ENCODE measurements at regions not wholly inside any gene's neighbourhood (a gene's known extent, or its start where the extent isn't known, plus 50 kb on each side); places are given as distances from the start of the nearest gene placed in this dataset.

DNA sequence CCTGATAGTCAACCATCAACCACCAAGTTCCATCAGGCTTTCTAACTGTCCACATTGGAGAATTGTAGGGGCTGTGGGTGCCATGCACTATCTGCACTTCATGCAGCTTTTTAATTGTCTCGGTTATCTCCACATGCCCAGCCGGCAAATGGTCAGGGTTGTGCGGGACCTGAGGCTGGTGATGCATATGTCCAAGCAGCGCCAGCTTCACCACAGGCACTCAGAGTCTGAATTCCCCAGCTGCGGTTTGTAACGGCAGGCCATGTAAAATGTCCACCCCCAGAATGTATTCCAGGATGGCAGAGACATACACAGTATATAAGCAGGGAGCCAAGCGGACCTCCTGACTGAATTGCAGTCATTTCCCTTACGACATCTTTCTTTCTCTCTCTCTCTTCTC is 435.6 kb downstream of the DYNC2H1 start:
- no peak overlapping the region for H3K4me3 ChIP-seq

DNA sequence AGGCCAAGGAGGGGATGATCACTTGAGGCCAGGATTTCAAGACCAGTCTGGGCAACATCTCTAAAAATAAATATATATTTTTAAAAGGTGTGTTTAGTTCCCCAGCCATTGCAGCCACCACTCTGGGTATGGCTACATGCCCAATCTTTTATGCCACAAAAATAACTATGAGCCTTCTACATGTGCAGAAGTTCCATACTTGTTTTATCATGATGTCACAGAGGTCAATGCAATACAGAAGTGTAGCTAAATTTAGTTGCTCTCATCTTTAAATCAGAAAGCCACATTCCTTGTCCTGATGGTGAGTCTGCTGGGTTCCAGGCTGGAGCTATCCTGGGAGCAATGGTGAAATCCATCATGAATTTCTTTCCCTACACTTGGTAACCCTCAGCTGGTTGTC is 436.3 kb downstream of the DYNC2H1 start:
- intact Hi-C loops (cut with DNase I) = no loop called here
- Histone ChIP-seq H3K4me3 (no peak overlapping the region), H3K9me3 (no peaks in the 10 kb centered on the region), H3K27me3 (no peaks in the 10 kb centered on the region), H3K36me3 (no peaks in the 10 kb centered on the region), H3K27ac (no peak overlapping the region), H3K4me1 (no peaks in the 10 kb centered on the region)
- ATAC-seq = no peak
- TF ChIP-seq, protein P1, sequence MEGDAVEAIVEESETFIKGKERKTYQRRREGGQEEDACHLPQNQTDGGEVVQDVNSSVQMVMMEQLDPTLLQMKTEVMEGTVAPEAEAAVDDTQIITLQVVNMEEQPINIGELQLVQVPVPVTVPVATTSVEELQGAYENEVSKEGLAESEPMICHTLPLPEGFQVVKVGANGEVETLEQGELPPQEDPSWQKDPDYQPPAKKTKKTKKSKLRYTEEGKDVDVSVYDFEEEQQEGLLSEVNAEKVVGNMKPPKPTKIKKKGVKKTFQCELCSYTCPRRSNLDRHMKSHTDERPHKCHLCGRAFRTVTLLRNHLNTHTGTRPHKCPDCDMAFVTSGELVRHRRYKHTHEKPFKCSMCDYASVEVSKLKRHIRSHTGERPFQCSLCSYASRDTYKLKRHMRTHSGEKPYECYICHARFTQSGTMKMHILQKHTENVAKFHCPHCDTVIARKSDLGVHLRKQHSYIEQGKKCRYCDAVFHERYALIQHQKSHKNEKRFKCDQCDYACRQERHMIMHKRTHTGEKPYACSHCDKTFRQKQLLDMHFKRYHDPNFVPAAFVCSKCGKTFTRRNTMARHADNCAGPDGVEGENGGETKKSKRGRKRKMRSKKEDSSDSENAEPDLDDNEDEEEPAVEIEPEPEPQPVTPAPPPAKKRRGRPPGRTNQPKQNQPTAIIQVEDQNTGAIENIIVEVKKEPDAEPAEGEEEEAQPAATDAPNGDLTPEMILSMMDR (IDR thresholded peaks at IDR 0.05) = no peak
- DNase-seq = no peak

More for the DNA sequence above, 435.6 kb downstream of the DYNC2H1 start:
- intact Hi-C loops (cut with DNase I) = no loop called here
- ATAC-seq = no peak
- Histone ChIP-seq H3K9me3 (no peaks in the 10 kb centered on the region), H3K4me1 (no peaks in the 10 kb centered on the region), H3K27ac (no peak overlapping the region), H3K27me3 (no peaks in the 10 kb centered on the region), H3K36me3 (no peaks in the 10 kb centered on the region)
- TF ChIP-seq, protein P1 (IDR thresholded peaks at IDR 0.05) = no peak
- no peak for DNase-seq

DNA sequence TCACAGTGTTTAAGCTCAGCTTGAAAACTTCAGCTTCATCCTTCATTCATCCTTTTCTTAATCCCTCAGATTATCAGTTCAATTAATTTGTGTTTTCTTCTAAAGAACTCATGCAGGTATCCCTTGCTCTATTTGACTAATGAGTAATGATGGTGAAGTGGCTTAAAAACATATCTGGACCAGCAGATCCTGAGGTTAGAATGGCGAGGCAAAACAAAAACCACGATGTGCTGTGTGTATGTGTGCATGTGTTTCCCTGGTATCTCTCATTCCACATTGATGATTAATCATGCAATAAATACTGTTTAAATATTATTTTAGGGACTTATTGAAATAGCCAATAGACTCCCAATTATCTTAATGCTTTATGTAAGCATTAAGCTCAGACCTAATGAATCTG is 437.0 kb downstream of the DYNC2H1 start:
- TF ChIP-seq, protein P1 (IDR thresholded peaks at IDR 0.05) = no peak

DNA sequence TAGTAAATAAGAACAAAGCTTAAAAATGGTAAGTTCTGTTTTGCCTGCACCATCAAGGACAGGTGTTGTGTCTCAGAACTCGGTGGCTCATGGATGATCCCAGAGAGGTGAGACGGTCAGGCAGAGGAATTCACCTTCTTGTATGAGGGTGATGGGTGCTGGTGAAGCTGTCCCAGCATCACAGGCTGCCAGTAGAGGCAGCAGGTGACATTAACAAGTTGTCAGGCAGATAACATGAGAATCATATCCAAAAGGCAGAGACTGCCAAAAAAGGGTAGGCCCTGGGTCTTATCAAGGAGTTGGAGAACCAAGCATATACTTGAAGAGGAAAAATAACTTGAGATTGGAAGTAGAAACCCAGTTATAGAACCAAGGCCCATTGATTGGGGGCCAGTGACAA is 437.8 kb downstream of the DYNC2H1 start:
- intact Hi-C loops (cut with DNase I) = no loop called here
- ATAC-seq (no peak), DNase-seq (no peak)
- TF ChIP-seq, protein P1 (IDR thresholded peaks at IDR 0.05) = no peak
- no peaks in the 10 kb centered on the region for H3K27me3 ChIP-seq
- no peaks in the 10 kb centered on the region for H3K9me3 ChIP-seq
- H3K36me3 ChIP-seq = no peaks in the 10 kb centered on the region
- H3K4me1 ChIP-seq = no peaks in the 10 kb centered on the region
- no peak overlapping the region for H3K4me3 ChIP-seq
- no peak overlapping the region for H3K27ac ChIP-seq

More for the DNA sequence above, 437.0 kb downstream of the DYNC2H1 start:
- Histone ChIP-seq H3K4me3 (no peak overlapping the region), H3K36me3 (no peaks in the 10 kb centered on the region), H3K9me3 (no peaks in the 10 kb centered on the region), H3K4me1 (no peaks in the 10 kb centered on the region), H3K27me3 (no peaks in the 10 kb centered on the region), H3K27ac (no peak overlapping the region)
- intact Hi-C loops (cut with DNase I) = no loop called here
- DNase-seq (no peak), ATAC-seq (no peak)

DNA sequence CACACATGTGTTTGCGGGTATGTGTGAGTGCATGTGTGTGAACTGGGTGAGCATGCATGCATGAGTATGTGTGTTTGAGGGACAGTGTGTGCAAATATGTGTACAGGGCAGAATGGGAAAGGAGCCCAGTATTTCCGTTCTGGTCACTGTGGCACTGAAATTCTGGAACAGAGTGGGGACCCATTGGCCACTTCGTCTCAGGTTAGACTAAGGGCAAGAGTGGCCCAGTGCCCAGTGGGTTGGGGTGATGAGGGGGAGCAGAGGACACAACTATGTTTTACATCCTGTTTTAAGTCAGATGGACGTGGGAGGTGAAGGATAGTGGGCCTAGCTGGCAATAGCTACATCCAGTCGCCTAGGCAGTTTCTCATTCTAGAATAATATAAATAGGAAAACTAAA is 438.5 kb downstream of the DYNC2H1 start:
- no peak for DNase-seq
- Histone ChIP-seq H3K27ac (no peak overlapping the region), H3K4me3 (no peak overlapping the region), H3K4me1 (no peaks in the 10 kb centered on the region), H3K36me3 (no peaks in the 10 kb centered on the region), H3K9me3 (no peaks in the 10 kb centered on the region), H3K27me3 (no peaks in the 10 kb centered on the region)
- intact Hi-C loops (cut with DNase I) = no loop called here
- ATAC-seq = no peak
- TF ChIP-seq, protein P1 (IDR thresholded peaks at IDR 0.05) = no peak
